Lower lobe of right lung (tissue), 2 donors: ENCODE measurements at regions not wholly inside any gene's neighbourhood (a gene's known extent, or its start where the extent isn't known, plus 50 kb on each side); places are given as distances from the start of the nearest gene placed in this dataset.

Experiments
- ATAC-seq, 2 donors: fragments of 200-7000 bp; cut with Tn5 transposase; one replicate each; pipeline ENCODE4 v1.9.1; 2020 to 2022; ENCODE audit warnings: mild to moderate bottlenecking in 2 of 2, moderate library complexity in 2 of 2
- DNase-seq: peaks from one replicate; pipeline ENCODE4 v3.0.0-alpha.2; 2020
- H3K27ac ChIP-seq: fragments of 200-600 bp; one replicate; pipeline ENCODE4 v1.8.0; 2022
- H3K27me3 ChIP-seq: fragments of 200-600 bp; one replicate; pipeline ENCODE4 v1.8.0; 2022; ENCODE audit warnings: low read depth
- H3K36me3 ChIP-seq: fragments of 200-600 bp; one replicate; pipeline ENCODE4 v1.8.0; 2022; ENCODE audit warnings: mild to moderate bottlenecking
- H3K4me1 ChIP-seq: fragments of 200-600 bp; one replicate; pipeline ENCODE4 v1.8.0; 2022
- H3K4me3 ChIP-seq: fragments of 200-600 bp; one replicate; pipeline ENCODE4 v1.8.0; 2022; ENCODE audit warnings: mild to moderate bottlenecking
- H3K9me3 ChIP-seq: fragments of 200-600 bp; one replicate; pipeline ENCODE4 v1.8.0; 2022
- CTCF ChIP-seq: fragments of 200-600 bp; IDR thresholded peaks from one replicate; pipeline ENCODE4 v1.8.0; 2022; ENCODE audit warnings: antibody characterized with exemption, mild to moderate bottlenecking
- intact Hi-C: fragments of 100-400 bp; cut with DNase I; formaldehyde crosslinking; loops from one replicate; pipeline ENCODE4 v1.11.0; 2022
- donor health status: DM: no; HTN: yes; CAD: no; lungs with severe emphysema.

GRCh38 chr18:68568364-68569155 lies 146.3 kb downstream of the TMX3 start:
- H3K27me3 ChIP-seq = no peaks in the 10 kb centered on the region
- ATAC-seq (no peak), DNase-seq (no peak)
- no peak overlapping the region for H3K27ac ChIP-seq
- no peaks in the 10 kb centered on the region for H3K9me3 ChIP-seq
- no peaks in the 10 kb centered on the region for H3K4me1 ChIP-seq
- TF ChIP-seq CTCF = no peak
- no peak overlapping the region for H3K4me3 ChIP-seq
- H3K36me3 ChIP-seq = no peaks in the 10 kb centered on the region
- intact Hi-C loops = no loop called here

DNA sequence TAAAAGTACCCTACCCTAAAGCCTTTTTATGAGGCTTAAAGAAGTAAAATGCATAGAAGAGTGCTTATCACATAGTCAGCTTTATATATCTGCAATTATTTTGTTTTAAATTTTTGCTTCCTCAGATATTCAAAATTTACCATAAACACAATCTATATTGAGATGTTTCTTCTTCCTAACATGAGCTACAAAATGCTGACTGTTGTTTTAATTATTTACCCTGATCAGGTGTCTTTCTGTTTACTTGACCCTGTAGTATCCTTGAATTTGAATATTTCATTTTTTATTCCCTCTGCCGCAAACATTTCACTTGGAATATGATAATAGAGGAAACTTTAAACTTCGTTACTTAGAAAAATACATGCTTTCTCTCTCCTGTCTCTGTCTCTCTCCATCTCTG lies 147.9 kb downstream of the TMX3 start:
- DNase-seq = no peak
- no peak for TF ChIP-seq CTCF
- Histone ChIP-seq H3K36me3 (no peaks in the 10 kb centered on the region), H3K4me3 (no peak overlapping the region), H3K27me3 (no peaks in the 10 kb centered on the region), H3K27ac (no peak overlapping the region), H3K9me3 (no peaks in the 10 kb centered on the region), H3K4me1 (no peaks in the 10 kb centered on the region)
- intact Hi-C loops = no loop called here
- no peak for ATAC-seq

DNA sequence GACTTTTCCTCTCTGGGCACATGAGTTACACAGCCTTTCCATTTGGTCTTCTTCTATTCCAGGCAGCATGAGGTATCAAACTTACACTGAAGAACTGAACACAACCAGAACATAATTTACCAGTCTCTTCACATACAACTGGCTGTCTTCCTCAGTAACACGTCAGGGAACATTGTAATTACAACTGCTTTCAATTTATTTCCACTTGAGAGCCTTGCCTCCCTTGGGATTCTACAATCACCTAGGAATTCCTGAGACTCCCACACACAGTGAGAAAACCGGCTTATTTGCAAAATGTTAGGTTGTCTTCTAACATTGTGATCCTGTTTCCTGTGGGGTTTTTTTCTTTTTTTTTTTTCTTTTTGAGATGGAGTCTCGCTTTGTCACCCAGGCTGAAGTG lies 149.9 kb downstream of the TMX3 start:
- H3K9me3 ChIP-seq = no peaks in the 10 kb centered on the region
- H3K4me1 ChIP-seq = no peaks in the 10 kb centered on the region
- ATAC-seq (no peak), DNase-seq (no peak)
- H3K27ac ChIP-seq = no peak overlapping the region
- no peaks in the 10 kb centered on the region for H3K36me3 ChIP-seq
- no peak overlapping the region for H3K4me3 ChIP-seq
- intact Hi-C loops = no loop called here
- no peaks in the 10 kb centered on the region for H3K27me3 ChIP-seq
- TF ChIP-seq CTCF = no peak

DNA sequence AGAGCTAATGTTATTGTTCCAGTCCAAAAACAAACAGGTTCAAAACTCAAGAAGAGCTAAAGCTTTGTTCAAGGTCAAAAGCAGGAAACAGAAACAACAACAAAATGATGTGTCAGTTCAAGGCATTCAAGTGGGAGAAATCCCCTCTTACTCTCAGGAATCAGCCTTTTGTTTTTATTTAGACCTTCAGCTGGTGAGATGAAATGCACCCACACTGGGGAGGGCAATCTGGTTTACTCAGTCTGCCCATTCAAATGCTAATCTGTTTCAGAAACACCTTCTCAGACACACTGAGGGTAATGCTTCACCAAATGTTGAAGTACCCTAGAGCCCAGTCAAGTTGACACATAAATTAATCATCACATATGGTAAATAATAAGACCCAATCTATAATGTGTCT lies 150.6 kb downstream of the TMX3 start:
- Histone ChIP-seq H3K36me3 (no peaks in the 10 kb centered on the region), H3K27ac (no peak overlapping the region), H3K9me3 (no peaks in the 10 kb centered on the region), H3K27me3 (no peaks in the 10 kb centered on the region), H3K4me3 (no peak overlapping the region), H3K4me1 (no peaks in the 10 kb centered on the region)
- TF ChIP-seq CTCF = no peak
- DNase-seq (no peak), ATAC-seq (no peak)
- intact Hi-C loops = no loop called here

DNA sequence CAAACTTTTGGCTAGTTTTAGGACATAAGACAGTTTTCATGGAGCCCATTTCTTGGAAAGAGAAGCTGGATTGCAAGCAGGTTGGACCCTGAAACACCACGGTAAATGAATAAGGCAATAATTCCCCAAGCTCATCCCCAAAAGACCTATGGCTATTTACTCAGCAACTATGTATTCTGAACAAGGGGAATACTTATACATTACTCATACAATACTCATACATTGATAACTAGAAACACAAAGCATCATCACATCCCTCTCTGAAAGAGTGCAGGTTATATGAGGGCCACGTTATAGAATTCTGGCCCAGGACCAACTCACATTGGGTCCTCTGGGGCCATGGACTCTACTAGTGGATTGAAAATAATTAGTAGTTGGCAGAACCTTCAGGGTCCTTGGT lies 154.8 kb downstream of the TMX3 start:
- no peak overlapping the region for H3K27ac ChIP-seq
- no peaks in the 10 kb centered on the region for H3K9me3 ChIP-seq
- TF ChIP-seq CTCF = no peak
- DNase-seq = no peak
- no peak for ATAC-seq
- H3K4me1 ChIP-seq = no peaks in the 10 kb centered on the region
- H3K36me3 ChIP-seq = no peaks in the 10 kb centered on the region
- intact Hi-C loops = no loop called here
- no peak overlapping the region for H3K4me3 ChIP-seq
- H3K27me3 ChIP-seq = no peaks in the 10 kb centered on the region
